Effector memory CD8-positive, alpha-beta T cell (primary cell): ENCODE measurements at regions not wholly inside any gene's neighbourhood (a gene's known extent, or its start where the extent isn't known, plus 50 kb on each side); places are given as distances from the start of the nearest gene placed in this dataset.
"Not testable (repeated sequence)": the region's sequence is repeated elsewhere in the genome, so short reads cannot be mapped to it uniquely, and the experiment has no call there.

Experiments used
- ATAC-seq: fragments of 150-1000 bp; cut with Tn5 transposase; replicated peaks from 2 replicates; pipeline ENCODE4 v1.10.0; 2021; ENCODE audit warnings: mild to moderate bottlenecking, moderate library complexity
- DNase-seq, 3 experiments: peaks; one replicate each; pipeline ENCODE4 v3.0.0; 2021
- H3K27ac Mint-ChIP-seq, 2 donors: one replicate each; pipeline ENCODE4 v1.8.0; 2022; ENCODE audit warnings: mild to moderate bottlenecking in 2 of 2, mixed read lengths in 2 of 2, moderate library complexity in 2 of 2
- H3K27me3 Mint-ChIP-seq, 2 donors: one replicate each; pipeline ENCODE4 v1.8.0; 2022; ENCODE audit warnings: mixed read lengths in 2 of 2
- H3K36me3 Mint-ChIP-seq: one replicate; pipeline ENCODE4 v1.8.0; 2022; ENCODE audit warnings: mild to moderate bottlenecking, moderate library complexity, mixed read lengths; ENCODE audit not compliant: insufficient read depth
- H3K4me1 Mint-ChIP-seq, 2 donors: one replicate each; pipeline ENCODE4 v1.8.0; 2022; ENCODE audit warnings: low read depth in 2 of 2, mixed read lengths in 2 of 2
- H3K4me3 Mint-ChIP-seq, 2 donors: one replicate each; pipeline ENCODE4 v1.8.0; 2022; ENCODE audit warnings: mild to moderate bottlenecking in 2 of 2, mixed read lengths in 2 of 2, moderate library complexity in 2 of 2
- H3K9me3 Mint-ChIP-seq, 2 donors: one replicate each; pipeline ENCODE4 v1.8.0; 2022; ENCODE audit warnings: mixed read lengths in 2 of 2

GRCh38 chr2:101645886-101646285 lies 51.6 kb upstream of the MAP4K4 start:
- DNase-seq, H3K36me3 Mint-ChIP-seq, H3K4me1 Mint-ChIP-seq, H3K9me3 Mint-ChIP-seq, ATAC-seq, H3K27me3 Mint-ChIP-seq, H3K27ac Mint-ChIP-seq, H3K4me3 Mint-ChIP-seq: not testable (repeated sequence)

GRCh38 chr2:101644842-101645383 lies 52.6 kb upstream of the MAP4K4 start:
- Mint-ChIP-seq H3K27me3 (no peaks in the 10 kb centered on the region), H3K9me3 (no peaks in the 10 kb centered on the region), H3K27ac (no peak overlapping the region), H3K36me3 (no peaks in the 10 kb centered on the region), H3K4me1 (no peaks in the 10 kb centered on the region), H3K4me3 (no peak overlapping the region)
- no peak for DNase-seq
- ATAC-seq, result no peak

DNA sequence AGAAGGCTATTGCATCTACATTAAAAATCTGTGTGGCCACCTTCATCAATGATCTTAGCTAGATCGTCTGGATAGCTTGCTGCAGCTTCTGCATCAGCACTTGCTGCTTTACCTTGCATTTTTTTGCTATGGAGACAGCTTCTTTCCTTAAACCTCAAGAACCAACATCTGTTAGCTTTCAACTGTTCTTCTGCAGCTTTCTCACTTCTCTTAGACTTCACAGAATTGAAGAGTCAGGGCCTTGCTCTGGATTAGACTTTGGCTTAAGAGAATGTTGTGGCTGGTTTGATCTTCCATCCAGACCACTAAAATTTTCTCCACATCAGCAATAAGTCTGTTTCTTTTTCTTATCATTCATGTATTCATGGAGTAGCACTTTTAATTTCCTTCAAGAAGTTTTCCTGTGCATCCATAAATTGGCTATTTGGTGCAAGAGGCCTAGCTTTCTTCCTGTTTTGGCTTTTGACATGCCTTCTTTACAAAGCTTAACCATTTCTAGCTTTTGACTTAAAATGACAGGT lies 54.4 kb upstream of the MAP4K4 start:
- no peak for DNase-seq
- no peak for ATAC-seq
- Mint-ChIP-seq H3K4me1 (no peaks in the 10 kb centered on the region), H3K27ac (no peak overlapping the region), H3K4me3 (no peak overlapping the region), H3K36me3 (no peaks in the 10 kb centered on the region), H3K27me3 (no peaks in the 10 kb centered on the region), H3K9me3 (no peaks in the 10 kb centered on the region)

DNA sequence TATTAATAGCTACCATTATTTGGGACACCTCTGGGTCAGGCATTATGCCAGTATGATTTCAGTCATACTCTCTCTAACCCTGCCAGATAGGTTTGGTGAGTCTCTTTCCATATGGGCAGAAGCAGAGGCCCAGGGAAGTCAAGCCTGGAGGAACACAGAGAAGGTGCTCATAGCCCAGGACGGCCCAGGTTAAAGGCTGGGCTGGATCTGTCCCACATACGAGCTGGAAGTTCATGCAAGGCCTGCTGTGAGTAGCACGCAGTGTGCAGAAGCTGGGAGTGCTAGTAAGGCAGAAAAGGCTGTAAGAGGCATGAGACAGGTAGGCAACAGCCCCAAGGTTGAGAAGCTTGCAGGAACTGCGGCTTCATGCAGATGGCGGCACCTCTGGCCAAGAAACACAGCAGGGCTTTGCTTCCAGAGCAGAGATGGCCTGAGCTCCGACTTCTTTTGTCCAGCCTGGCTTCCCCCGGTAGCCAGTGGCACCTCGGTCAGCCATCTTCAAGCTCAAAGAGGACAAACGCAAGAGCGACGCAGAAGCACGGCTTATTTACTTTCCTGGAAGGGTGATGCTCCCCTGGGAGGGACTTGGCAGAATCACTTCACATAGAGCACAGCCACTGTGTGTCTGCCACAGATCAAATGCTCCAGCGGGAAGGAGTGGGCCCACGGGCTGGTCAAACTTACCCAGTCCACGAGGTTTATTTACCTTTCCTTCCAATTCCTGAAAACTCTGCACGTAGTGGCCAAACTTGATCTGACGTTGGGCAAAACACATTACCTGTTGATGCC lies 58.5 kb upstream of the MAP4K4 start:
- Mint-ChIP-seq H3K9me3 (no peaks in the 10 kb centered on the region), H3K4me1 (no peaks in the 10 kb centered on the region), H3K36me3 (no peaks in the 10 kb centered on the region), H3K27ac (no peak overlapping the region), H3K27me3 (no peaks in the 10 kb centered on the region), H3K4me3 (no peak overlapping the region)
- DNase-seq (no peak), ATAC-seq (no peak)

GRCh38 chr2:101638181-101638711 lies 59.3 kb upstream of the MAP4K4 start:
- DNase-seq, result no peak
- no peak overlapping the region for H3K27ac Mint-ChIP-seq
- no peak overlapping the region for H3K4me3 Mint-ChIP-seq
- H3K4me1 Mint-ChIP-seq, result no peaks in the 10 kb centered on the region
- H3K36me3 Mint-ChIP-seq, result no peaks in the 10 kb centered on the region
- no peaks in the 10 kb centered on the region for H3K9me3 Mint-ChIP-seq
- H3K27me3 Mint-ChIP-seq, result no peaks in the 10 kb centered on the region
- ATAC-seq, result no peak

GRCh38 chr2:101630224-101630949 lies 67.1 kb upstream of the MAP4K4 start:
- H3K27me3 Mint-ChIP-seq, result peaks cover 9 to 10% of the 10 kb centered on the region in 2 donors
- no peak overlapping the region for H3K27ac Mint-ChIP-seq
- H3K9me3 Mint-ChIP-seq, result no peaks in the 10 kb centered on the region
- H3K4me3 Mint-ChIP-seq, result no peak overlapping the region
- no peaks in the 10 kb centered on the region for H3K4me1 Mint-ChIP-seq
- H3K36me3 Mint-ChIP-seq, result no peaks in the 10 kb centered on the region
- ATAC-seq (no peak), DNase-seq (no peak)

DNA sequence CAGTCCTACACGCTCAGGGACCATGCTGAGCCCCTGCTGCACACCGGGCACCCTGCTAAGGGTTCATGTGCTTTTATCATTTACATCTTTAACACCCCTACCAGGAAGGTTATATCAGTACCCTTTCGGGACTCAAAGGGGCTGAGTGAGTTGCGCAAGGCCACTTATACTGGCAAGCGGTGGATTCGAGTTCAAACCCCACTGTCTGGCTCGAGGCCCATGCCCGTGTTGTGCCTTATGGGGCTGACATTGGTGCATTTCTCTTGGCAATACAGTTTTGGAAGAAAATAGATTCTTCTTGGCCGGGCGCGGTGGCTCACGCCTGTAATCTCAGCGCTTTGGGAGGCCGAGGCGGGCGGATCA lies 69.5 kb upstream of the MAP4K4 start:
- peaks cover 5 to 7% of the 10 kb centered on the region in 2 donors for H3K4me1 Mint-ChIP-seq
- H3K4me3 Mint-ChIP-seq, result no peak overlapping the region
- DNase-seq (no peak), ATAC-seq (no peak)
- H3K36me3 Mint-ChIP-seq, result no peaks in the 10 kb centered on the region
- no peak overlapping the region for H3K27ac Mint-ChIP-seq
- H3K9me3 Mint-ChIP-seq, result no peaks in the 10 kb centered on the region
- peaks cover 9 to 10% of the 10 kb centered on the region in 2 donors for H3K27me3 Mint-ChIP-seq

- Mint-ChIP-seq H3K4me1 (peaks cover 11 to 13% of the 10 kb centered on the region in 2 donors), H3K36me3 (no peaks in the 10 kb centered on the region), H3K9me3 (no peaks in the 10 kb centered on the region), H3K27me3 (peaks cover 9 to 10% of the 10 kb centered on the region in 2 donors), H3K4me3 (no peak overlapping the region), H3K27ac (no peak overlapping the region)
- no peak for DNase-seq
- ATAC-seq, result no peak
Measured at GRCh38 chr2:101627285-101628029, 70.0 kb upstream of the MAP4K4 start.

- H3K27me3 Mint-ChIP-seq, H3K9me3 Mint-ChIP-seq, ATAC-seq, H3K27ac Mint-ChIP-seq, DNase-seq, H3K36me3 Mint-ChIP-seq, H3K4me3 Mint-ChIP-seq: not testable (repeated sequence)
- H3K4me1 Mint-ChIP-seq, result peaks cover 14 to 22% of the 10 kb centered on the region in 2 donors
Measured at GRCh38 chr2:101625814-101626213, 71.7 kb upstream of the MAP4K4 start.

- Mint-ChIP-seq H3K27me3 (peaks cover 0 to 2% of the 10 kb centered on the region in 2 donors), H3K4me1 (peaks cover 14 to 22% of the 10 kb centered on the region in 2 donors), H3K36me3 (no peaks in the 10 kb centered on the region), H3K27ac (no peak overlapping the region), H3K4me3 (no peak overlapping the region), H3K9me3 (no peaks in the 10 kb centered on the region)
- DNase-seq (no peak), ATAC-seq (no peak)
Measured at GRCh38 chr2:101625387-101625786, 72.1 kb upstream of the MAP4K4 start.

GRCh38 chr2:101624706-101625332 lies 72.7 kb upstream of the MAP4K4 start:
- DNase-seq (no peak), ATAC-seq (no peak)
- H3K9me3 Mint-ChIP-seq, result no peaks in the 10 kb centered on the region
- no peak overlapping the region for H3K27ac Mint-ChIP-seq
- H3K4me3 Mint-ChIP-seq, result no peak overlapping the region
- H3K4me1 Mint-ChIP-seq, result peaks cover 14 to 22% of the 10 kb centered on the region in 2 donors
- H3K27me3 Mint-ChIP-seq, result no peaks in the 10 kb centered on the region
- no peaks in the 10 kb centered on the region for H3K36me3 Mint-ChIP-seq

DNA sequence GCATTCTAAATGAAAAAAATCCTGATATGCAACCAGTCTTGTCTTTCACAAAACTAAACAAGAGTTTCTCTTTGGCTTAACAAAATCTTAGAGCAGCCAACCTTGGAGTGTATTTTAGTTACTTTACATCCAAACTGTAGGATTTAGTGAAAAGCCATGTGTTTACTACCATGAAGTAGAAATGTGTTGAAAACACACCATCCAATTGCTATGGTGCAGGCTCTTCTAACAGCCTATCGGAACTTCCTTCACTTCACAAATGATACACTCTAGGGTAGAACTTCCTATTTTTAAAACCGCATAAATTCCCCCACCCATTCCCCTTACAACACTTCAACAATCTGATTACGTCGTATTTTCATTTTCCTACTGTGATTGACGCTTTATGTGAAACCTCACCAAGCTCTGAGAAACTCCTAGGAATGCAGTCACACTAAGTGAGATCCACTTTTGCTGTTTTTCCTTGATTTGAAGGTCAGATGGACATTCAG lies 74.4 kb upstream of the MAP4K4 start:
- DNase-seq (no peak), ATAC-seq (peak; percentile 75)
- peak overlapping the region; percentile 47 to 70 for H3K4me3 Mint-ChIP-seq
- no peaks in the 10 kb centered on the region for H3K36me3 Mint-ChIP-seq
- no peaks in the 10 kb centered on the region for H3K27me3 Mint-ChIP-seq
- peaks cover 14 to 22% of the 10 kb centered on the region in 2 donors for H3K4me1 Mint-ChIP-seq
- peak overlapping the region; percentile 41 to 85 for H3K27ac Mint-ChIP-seq
- H3K9me3 Mint-ChIP-seq, result no peaks in the 10 kb centered on the region
